ENCODE measurements at regions not wholly inside any gene's neighbourhood (a gene's known extent, or its start where the extent isn't known, plus 50 kb on each side); places are given as distances from the start of the nearest gene placed in this dataset.

GRCh38 chrX:7435822-7436221 is 287.9 kb upstream of the PUDP start:
- TF ChIP-seq YY1 (IDR thresholded peaks at IDR 0.05; ENCODE audit: insufficient read depth, insufficient read length) (no peak), SUZ12 (IDR thresholded peaks at IDR 0.05; ENCODE audit: extremely low read depth, insufficient read depth, insufficient read length) (no peak)
